Effector CD4-positive, alpha-beta T cell (primary cell): ENCODE measurements at regions not wholly inside any gene's neighbourhood (a gene's known extent, or its start where the extent isn't known, plus 50 kb on each side); places are given as distances from the start of the nearest gene placed in this dataset.

ENCODE experiments used
- DNase-seq: peaks from one replicate; pipeline ENCODE4 v3.0.0-alpha.2; 2020

GRCh38 chr16:13394488-13394887 is 493.1 kb downstream of the SHISA9 start:
- DNase-seq: no peak

DNA sequence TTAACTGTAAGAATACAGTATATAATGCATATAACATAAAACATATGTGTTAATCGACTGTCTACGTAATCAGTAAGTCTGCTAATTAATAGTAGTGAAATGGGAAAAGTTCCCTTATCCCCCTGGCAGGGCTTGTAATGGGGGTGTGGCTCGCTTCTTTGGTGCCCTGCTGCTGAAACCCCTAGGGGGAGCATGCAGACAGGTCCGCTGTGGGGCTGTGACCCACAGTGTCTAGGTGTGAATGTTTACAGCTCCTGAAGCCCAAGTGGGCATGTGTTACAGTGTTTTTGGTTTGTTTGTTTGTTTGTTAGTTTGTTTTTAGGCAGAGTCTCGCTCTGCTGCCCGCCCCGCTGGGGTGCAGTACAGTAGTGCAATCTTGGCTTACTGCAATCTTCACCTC is 495.7 kb downstream of the SHISA9 start:
- no peak for DNase-seq

DNA sequence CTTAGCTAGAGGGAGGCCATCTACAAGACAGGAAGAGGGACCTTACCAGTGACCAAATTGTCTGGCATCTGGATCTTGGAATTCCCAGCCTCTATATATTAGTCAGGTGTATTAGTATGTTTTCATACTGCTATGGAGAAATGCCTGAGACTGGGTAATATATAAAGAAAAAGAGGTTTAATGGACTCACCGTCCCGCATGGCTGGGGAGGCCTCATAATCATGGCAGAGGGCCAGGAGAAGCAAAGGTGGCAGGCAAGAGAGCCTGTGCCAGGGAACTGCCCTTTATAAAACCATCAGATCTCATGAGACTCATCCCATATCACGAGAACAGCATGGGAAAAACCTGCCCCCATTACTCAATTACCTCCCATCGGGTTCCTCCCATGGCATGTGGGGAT is 500.2 kb downstream of the SHISA9 start:
- no peak for DNase-seq

- DNase-seq: no peak
Observed at GRCh38 chr16:13402601-13403000, 501.2 kb downstream of the SHISA9 start.

- no peak for DNase-seq
Observed at GRCh38 chr16:13403326-13403725, 501.9 kb downstream of the SHISA9 start.

DNA sequence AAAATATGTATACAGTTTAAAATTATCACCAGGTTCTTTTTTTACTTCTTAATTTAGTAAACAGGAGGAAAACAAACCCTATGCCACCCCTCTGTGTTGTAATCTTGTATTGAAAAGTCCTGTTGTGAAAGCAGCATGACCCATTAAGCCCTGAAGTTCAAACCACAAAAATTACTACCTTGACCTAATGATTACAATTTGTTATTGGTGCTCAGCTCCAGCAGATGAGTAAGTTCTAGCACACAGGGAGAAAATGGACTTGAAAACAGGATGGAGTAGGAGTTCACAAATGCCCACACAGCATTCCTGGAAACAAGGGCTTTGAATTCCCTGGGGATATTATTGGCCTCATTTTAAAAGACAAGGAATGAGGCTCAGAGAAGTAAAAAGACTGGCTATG is 505.8 kb upstream of the ERCC4 start:
- no peak for DNase-seq

GRCh38 chr16:13419589-13419988 is 500.4 kb upstream of the ERCC4 start:
- no peak for DNase-seq

DNA sequence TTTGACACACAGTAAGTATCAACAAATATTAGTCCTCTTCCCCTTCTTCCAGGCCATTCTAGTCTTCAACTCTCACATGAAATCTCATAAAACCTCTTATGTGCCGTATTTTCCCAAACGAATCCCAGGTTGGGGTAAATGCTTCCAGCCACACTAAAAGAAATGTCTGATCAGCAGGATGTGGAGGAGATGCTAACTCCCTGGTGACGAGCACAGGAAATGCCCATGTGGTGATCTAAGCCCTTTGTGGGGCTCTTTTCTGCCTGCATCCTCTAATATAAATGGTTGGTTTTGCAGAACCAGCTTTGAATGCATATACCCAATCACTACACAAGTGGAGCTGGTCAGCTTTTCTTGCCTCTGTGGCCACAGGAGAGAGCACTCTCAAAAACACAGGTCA is 498.2 kb upstream of the ERCC4 start:
- no peak for DNase-seq

- DNase-seq: no peak
Observed at GRCh38 chr16:13425836-13426235, 494.1 kb upstream of the ERCC4 start.

- DNase-seq: no peak
Observed at GRCh38 chr16:13426269-13426668, 493.7 kb upstream of the ERCC4 start.

GRCh38 chr16:13426736-13427135 is 493.2 kb upstream of the ERCC4 start:
- DNase-seq: no peak

- no peak for DNase-seq
Observed at GRCh38 chr16:13427943-13428342, 492.0 kb upstream of the ERCC4 start.

DNA sequence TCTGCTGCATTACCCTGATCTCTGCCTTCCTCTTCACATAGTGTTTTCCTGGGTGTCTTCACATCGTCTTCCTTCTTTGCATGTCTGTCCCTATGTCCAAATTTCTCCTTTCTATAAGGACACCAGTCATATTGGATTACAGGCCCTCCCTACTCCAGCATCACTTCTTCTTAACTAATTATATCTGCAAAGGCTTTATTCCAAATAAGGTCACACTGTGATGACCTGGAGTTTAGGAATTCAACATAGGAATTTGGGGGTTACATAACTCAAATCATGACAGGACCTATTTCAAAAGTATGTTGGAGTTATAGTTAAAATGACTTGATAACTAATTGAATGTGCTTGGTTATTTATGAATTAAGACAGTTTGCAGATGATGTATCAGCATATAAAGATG is 490.5 kb upstream of the ERCC4 start:
- DNase-seq: no peak

GRCh38 chr16:13435415-13435814 is 484.5 kb upstream of the ERCC4 start:
- DNase-seq: no peak

- DNase-seq: no peak
Observed at GRCh38 chr16:13435873-13436474, 484.0 kb upstream of the ERCC4 start.

- DNase-seq: no peak
Observed at GRCh38 chr16:13436641-13437412, 483.1 kb upstream of the ERCC4 start.

GRCh38 chr16:13437413-13437795 is 482.6 kb upstream of the ERCC4 start:
- DNase-seq: no peak

DNA sequence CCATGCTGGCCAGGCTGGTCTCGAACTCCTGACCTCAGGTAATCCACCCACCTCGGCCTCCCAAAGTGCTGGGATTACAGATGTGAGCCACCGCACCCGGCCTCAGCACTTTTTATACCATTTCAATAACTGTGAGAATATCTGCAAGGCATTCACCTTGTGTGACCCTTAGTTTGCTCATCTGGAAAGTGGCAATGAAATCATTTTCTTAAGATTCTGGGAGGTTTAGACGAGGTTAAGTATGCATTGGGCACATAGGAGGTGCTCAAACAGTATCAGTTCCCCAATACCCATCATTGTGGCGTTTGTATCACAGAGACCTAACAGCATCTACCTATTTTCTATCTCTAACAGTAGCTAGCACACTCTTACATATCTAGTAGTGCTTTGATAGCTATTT is 481.9 kb upstream of the ERCC4 start:
- DNase-seq: no peak

DNA sequence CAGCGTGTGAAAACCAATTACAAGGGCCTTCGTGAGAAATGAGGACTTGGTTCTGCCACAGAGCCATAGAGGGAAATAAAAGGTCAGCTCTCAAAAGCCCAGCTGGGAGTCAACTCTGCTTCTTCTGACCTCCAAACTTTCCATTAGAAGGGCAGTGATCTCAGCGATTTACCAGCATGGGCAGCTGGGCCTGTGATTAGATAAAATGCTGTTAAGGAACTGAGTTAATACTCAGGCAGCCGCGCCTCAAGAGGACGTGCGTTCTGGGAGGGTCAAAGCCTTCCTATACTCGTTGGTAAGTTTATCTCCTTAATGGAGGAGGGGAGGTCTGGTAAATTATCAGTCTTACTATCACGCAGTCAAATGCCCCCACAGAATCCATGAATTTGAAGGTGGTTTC is 480.2 kb upstream of the ERCC4 start:
- DNase-seq: no peak

DNA sequence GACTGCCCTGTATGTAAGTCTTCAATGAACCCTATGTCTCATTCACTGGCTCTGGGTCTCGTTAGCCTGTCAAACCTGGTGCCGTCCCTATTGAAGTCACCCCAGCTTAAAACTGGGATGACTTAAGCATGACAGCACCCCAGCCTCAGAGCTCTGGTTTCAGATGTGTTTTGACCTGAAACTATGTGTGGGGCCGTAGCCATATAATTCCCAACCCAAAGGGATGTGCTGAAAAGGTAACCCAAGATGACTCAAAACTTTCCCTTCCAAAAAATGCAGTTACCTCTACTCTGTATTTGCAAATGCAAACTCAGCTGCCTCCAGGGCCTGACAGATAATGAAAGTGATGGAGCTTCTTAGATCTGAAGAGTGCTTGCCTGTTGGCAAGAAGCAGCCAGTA is 478.3 kb upstream of the ERCC4 start:
- DNase-seq: no peak

GRCh38 chr16:13448346-13448745 is 471.6 kb upstream of the ERCC4 start:
- DNase-seq: no peak

- no peak for DNase-seq
Observed at GRCh38 chr16:13453325-13453724, 466.6 kb upstream of the ERCC4 start.

GRCh38 chr16:13453938-13454553 is 465.9 kb upstream of the ERCC4 start:
- DNase-seq: no peak

DNA sequence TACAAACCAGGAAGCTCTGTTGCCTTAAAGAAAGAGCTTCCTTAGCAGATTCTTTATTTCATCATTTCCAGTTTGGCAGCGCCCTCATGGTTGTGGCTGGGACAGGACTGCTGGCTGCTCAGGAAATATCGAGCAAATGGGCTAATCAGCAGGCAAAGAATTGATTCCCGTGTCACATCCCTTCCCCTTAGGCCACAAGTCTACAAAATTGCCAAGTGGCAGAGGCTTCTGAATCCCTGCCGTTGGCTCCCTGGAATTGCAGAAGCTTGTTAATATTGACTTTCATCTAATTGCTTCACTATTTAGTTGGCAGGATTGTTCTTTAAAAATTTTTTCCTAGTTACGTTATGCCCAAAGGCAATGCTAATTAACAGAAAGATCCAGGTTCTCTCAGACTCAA is 456.3 kb upstream of the ERCC4 start:
- DNase-seq: no peak
